ENCODE measurements at regions not wholly inside any gene's neighbourhood (a gene's known extent, or its start where the extent isn't known, plus 50 kb on each side); places are given as distances from the start of the nearest gene placed in this dataset.
A peak's percentile ranks its signal among the peaks of the same experiment; 100 is the strongest.

DNA sequence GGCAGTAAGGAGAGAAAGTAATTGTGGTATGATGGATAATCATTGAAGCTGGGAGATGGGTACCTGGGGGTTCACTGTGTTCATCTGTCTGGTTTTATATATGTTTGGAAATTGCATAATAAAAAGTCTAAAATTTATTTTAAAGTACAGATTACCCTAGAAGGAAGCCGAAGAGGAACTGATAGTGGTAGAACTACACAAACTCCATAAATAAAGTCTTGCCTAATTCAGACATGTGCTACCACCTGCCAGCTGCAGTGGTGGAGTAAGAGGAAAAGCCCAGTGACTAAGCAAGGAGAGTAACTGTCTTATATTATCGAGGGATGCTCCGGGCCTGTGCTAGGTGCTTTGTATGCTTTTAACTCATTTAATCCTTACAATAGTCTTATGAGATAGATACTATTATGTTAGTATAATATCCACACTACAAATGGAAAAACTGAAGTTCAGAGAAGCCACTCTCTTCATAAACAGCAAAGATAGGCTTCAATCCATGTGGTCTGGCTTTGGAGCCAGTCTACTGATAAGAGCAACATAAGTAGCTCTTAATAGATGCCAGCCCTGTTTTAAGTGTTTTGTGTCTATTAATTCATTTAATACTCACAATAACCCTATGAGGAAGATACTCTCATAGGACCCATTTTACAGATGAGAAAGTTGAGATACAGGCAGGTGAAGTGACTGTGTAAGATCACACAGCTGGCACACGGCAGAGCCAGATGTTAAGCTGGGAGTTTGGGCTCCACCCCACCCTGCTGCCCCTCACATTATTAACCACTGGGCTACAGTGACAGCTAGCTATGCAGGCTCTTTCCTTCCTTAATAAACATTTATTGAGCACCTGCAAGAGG is 56.8 kb upstream of the HNRNPU start:
- DNase-seq = no peak

DNA sequence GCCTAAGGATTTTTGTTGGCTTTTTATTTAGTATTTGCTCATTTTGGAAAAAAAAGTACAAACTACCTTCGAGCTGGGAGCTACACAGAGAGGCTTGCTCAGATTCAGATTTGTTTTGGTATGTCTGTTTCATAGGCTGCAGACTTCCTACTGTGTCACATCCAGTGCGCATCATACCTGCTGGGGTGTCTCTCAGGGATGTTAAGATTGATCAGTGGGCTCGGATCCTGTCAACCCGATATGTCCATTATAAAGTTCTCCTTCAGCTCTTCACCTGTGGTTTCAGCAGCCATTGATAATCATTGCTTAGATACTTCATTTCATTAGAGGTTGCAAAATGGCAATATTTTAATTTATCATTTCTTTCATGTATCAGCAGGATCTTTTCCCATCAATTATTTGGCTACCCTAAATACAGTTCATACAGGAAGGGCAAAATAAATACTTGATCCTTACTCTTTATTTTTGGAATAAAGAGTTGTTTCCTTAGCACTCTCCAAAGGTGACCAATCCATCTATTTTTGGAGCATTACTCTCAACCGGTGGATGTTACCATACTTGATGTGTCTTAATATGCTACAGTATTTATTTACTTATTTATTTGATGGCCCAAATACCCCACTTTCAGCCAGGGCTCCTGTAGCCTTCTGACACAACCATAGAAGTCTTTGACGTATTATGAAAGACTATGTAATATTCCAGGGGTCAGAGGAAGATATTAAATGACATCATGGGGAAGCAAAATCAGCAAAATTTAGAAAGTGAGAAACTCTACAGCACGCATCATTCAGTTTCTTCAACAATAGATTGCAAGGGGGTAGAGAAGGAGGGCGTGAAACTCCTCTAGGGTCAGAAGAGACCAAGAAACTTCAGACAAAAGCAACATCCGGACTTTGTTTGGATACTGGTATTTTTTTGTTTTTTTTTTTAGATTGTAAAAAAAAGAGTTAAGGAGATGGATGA is 55.3 kb upstream of the HNRNPU start:
- DNase-seq = no peak

DNA sequence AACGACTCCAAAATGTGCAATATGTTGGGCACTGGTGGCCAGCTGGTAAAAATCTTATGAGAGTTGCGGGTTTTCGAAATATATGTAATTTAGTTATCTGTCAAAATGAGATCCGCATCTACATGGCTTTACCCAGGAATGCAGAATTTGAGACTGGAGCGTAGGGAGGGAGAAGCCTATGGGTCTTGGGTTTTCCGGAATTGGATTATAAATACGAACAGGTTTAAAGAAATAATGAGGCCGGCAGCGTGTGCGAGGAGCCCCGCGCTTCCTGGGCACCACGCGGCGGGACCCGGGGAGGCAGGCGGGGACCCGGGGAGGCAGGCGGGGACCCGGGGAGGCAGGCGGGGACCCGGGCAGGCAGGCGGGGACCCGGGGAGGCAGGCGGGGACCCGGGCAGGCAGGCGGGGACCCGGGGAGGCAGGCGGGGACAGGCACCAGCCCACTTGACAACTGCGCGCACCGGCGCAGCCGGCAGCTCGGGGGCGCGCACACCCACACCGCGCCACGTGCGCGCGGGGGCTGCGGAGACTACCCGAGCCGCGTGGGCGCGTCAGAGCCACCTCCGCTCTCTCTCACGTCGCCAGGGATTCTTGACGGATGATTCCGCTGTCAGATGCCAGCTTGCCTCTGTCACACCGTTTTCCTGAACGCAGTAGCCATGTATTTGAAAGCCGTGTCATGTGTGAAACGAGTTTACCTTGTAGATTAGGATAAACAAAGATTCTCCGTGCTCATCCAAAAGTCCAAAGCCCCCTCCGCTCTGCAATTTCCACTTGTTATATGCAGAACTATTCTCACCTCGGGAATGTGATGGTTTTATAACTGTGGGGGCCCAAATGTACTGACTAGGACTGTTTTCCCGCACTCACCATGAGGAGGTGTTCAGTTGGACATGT is 54.3 kb upstream of the HNRNPU start:
- DNase-seq = peak; percentile 81

DNA sequence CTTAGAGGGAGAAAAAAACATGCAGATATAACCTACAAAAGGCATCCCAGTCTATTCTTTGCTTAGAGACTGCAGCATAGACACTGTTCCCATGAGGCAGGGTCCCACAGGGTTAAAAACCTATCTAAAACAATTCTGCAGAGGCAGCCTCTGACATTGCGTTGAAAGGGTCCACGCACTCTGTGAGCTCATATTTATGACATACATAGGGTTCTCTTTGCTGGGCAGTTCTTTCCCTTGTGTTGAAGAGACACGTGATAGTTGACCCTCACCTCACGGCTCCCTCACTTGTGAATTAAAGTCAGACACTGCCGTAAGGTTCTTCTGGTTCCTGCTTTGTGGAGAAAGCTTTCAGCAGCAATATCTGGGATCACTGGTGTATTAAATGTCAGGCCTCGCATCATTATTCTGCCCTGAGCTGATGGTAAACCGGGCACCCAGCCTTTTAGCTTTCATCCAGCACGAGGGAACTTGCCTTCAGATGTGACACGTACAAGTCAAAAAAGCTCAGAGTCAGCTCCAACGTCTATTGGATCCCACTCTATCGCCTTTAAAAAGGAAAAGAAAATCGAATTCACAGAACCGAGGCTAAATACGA is 52.8 kb upstream of the HNRNPU start:
- no peak for DNase-seq

DNA sequence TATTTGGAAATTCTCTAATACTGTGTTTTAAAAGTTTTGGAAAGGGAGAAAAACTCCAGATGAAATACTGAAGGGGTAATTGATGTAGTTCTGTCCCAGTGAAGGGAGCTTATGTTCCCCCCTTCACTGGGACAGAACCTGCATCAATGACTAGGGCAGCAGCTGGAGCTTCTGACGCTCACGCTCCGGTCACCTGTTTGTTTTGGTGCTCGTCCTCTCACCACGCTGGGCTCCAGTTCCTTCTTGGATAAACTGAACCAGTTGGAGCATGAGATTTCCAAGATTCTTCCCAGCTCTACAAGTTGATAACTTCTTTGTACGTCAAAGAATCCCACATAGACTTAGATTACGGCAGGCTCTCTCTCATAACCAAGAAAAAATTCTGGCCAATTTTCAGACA is 51.4 kb upstream of the HNRNPU start:
- no peak for DNase-seq

DNA sequence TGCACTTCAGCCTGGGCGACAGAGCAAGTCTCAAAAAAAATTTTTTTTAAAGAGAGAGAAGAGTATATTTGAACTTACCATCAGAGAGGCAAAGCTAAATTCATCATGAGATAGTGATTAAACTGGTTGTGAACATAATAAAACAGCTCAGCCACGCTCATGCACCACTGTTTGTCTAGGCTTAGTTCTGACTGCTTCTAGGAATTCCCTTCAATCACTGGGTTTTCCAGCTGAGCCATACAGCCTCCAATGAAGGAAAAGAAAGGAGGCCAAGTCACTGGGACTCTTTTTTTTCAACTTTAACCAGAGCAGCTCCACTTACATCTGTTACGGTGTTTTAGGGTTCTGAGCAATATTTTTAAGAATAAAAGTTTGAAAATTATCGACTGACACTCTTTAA is 50.4 kb upstream of the HNRNPU start:
- no peak for DNase-seq
